GM18502 (cell line): ENCODE measurements at regions not wholly inside any gene's neighbourhood (a gene's known extent, or its start where the extent isn't known, plus 50 kb on each side); places are given as distances from the start of the nearest gene placed in this dataset.

Experiments
- ATAC-seq: cut with Tn5 transposase; IDR thresholded peaks from one replicate; pipeline ENCODE4 v1.9.1; 2021; ENCODE audit warnings: mild to moderate bottlenecking; ENCODE audit not compliant: unreplicated experiment, poor library complexity

- ATAC-seq = no peak
Measured at GRCh38 chr10:36640626-36641025, 484.8 kb upstream of the ANKRD30A start.

- ATAC-seq = no peak
Measured at GRCh38 chr10:36638462-36639155, 486.8 kb upstream of the ANKRD30A start.

GRCh38 chr10:36636879-36637278 lies 488.5 kb upstream of the ANKRD30A start:
- no peak for ATAC-seq

GRCh38 chr10:36636285-36636839 lies 489.0 kb upstream of the ANKRD30A start:
- ATAC-seq = no peak

GRCh38 chr10:36634916-36635315 lies 490.5 kb upstream of the ANKRD30A start:
- ATAC-seq = no peak

GRCh38 chr10:36630267-36630666 lies 495.1 kb upstream of the ANKRD30A start:
- ATAC-seq = no peak

- no peak for ATAC-seq
Measured at GRCh38 chr10:36629476-36629875, 495.9 kb upstream of the ANKRD30A start.

GRCh38 chr10:36624551-36625100 lies 500.8 kb upstream of the ANKRD30A start:
- ATAC-seq = no peak

GRCh38 chr10:36621346-36621745 lies 504.1 kb upstream of the ANKRD30A start:
- no peak for ATAC-seq

- no peak for ATAC-seq
Measured at GRCh38 chr10:36612436-36612835, 513.0 kb upstream of the ANKRD30A start.

GRCh38 chr10:36608866-36609265 lies 516.5 kb upstream of the ANKRD30A start:
- no peak for ATAC-seq

- no peak for ATAC-seq
Measured at GRCh38 chr10:36608251-36608650, 517.1 kb upstream of the ANKRD30A start.

- ATAC-seq = no peak
Measured at GRCh38 chr10:36606234-36606839, 519.1 kb upstream of the ANKRD30A start.

- ATAC-seq = no peak
Measured at GRCh38 chr10:36604316-36604715, 521.1 kb upstream of the ANKRD30A start.

- no peak for ATAC-seq
Measured at GRCh38 chr10:36603688-36604087, 521.7 kb upstream of the ANKRD30A start.

- ATAC-seq = no peak
Measured at GRCh38 chr10:36602374-36602773, 523.0 kb upstream of the ANKRD30A start.

GRCh38 chr10:36597756-36598320 lies 527.6 kb upstream of the ANKRD30A start:
- ATAC-seq = no peak

- no peak for ATAC-seq
Measured at GRCh38 chr10:36592964-36593363, 532.4 kb upstream of the ANKRD30A start.

- ATAC-seq = no peak
Measured at GRCh38 chr10:36591436-36591835, 534.0 kb upstream of the ANKRD30A start.

- no peak for ATAC-seq
Measured at GRCh38 chr10:36583690-36584089, 541.7 kb upstream of the ANKRD30A start.

GRCh38 chr10:36581237-36581636 lies 544.2 kb upstream of the ANKRD30A start:
- ATAC-seq = no peak
